ENCODE measurements at regions not wholly inside any gene's neighbourhood (a gene's known extent, or its start where the extent isn't known, plus 50 kb on each side); places are given as distances from the start of the nearest gene placed in this dataset.

- Mint-ChIP-seq H3K9me3 (peaks cover 0 to 8% (median 5%) of the 10 kb centered on the region in 7 donors), H3K27me3 (no peaks in the 10 kb centered on the region), H3K36me3 (no peaks in the 10 kb centered on the region), H3K4me3 (no peak overlapping the region), H3K27ac (no peak overlapping the region), H3K4me1 (no peaks in the 10 kb centered on the region)
- H3K4me3 ChIP-seq (ENCODE audit: low read depth, low read length), result no peak overlapping the region
- ATAC-seq (ENCODE audit: low read depth in 2 of 2), result no peak
- H3K36me3 ChIP-seq (ENCODE audit: control insufficient read depth, insufficient read depth, low read length), result no peaks in the 10 kb centered on the region
- no peaks in the 10 kb centered on the region for H3K27me3 ChIP-seq (ENCODE audit: control insufficient read depth, insufficient read depth, low read length)
- H3K4me1 ChIP-seq (ENCODE audit: control insufficient read depth, insufficient read depth, low read length, poor library complexity, severe bottlenecking), result no peaks in the 10 kb centered on the region
- no peak overlapping the region for H3K27ac ChIP-seq (ENCODE audit: insufficient read depth, low read length, poor library complexity, severe bottlenecking)
- H3K9me3 ChIP-seq (ENCODE audit: control insufficient read depth in 2 of 2, low read length in 2 of 2), result no peaks in the 10 kb centered on the region
- no peak for DNase-seq
Measured at GRCh38 chr19:28526038-28526437, 686.9 kb downstream of the UQCRFS1 start.

GRCh38 chr19:28523619-28524018 is 689.3 kb downstream of the UQCRFS1 start:
- Histone ChIP-seq H3K36me3 (ENCODE audit: control insufficient read depth, insufficient read depth, low read length) (no peaks in the 10 kb centered on the region), H3K4me1 (ENCODE audit: control insufficient read depth, insufficient read depth, low read length, poor library complexity, severe bottlenecking) (no peaks in the 10 kb centered on the region), H3K9me3 (ENCODE audit: control insufficient read depth in 2 of 2, low read length in 2 of 2) (no peaks in the 10 kb centered on the region), H3K4me3 (ENCODE audit: low read depth, low read length) (no peak overlapping the region), H3K27ac (ENCODE audit: insufficient read depth, low read length, poor library complexity, severe bottlenecking) (no peak overlapping the region), H3K27me3 (ENCODE audit: control insufficient read depth, insufficient read depth, low read length) (no peaks in the 10 kb centered on the region)
- ATAC-seq (ENCODE audit: low read depth in 2 of 2) (no peak), DNase-seq (no peak)
- Mint-ChIP-seq H3K36me3 (no peaks in the 10 kb centered on the region), H3K4me1 (no peaks in the 10 kb centered on the region), H3K27me3 (no peaks in the 10 kb centered on the region), H3K27ac (no peak overlapping the region), H3K9me3 (peaks cover 0 to 16% (median 4%) of the 10 kb centered on the region in 7 donors), H3K4me3 (no peak overlapping the region)

- H3K27ac ChIP-seq (ENCODE audit: insufficient read depth, low read length, poor library complexity, severe bottlenecking), result no peak overlapping the region
- Mint-ChIP-seq H3K27me3 (no peaks in the 10 kb centered on the region), H3K4me3 (no peak overlapping the region), H3K36me3 (no peaks in the 10 kb centered on the region), H3K4me1 (no peaks in the 10 kb centered on the region), H3K9me3 (peaks cover 0 to 16% (median 4%) of the 10 kb centered on the region in 7 donors), H3K27ac (no peak overlapping the region)
- no peak for DNase-seq
- H3K27me3 ChIP-seq (ENCODE audit: control insufficient read depth, insufficient read depth, low read length), result no peaks in the 10 kb centered on the region
- no peak for ATAC-seq (ENCODE audit: low read depth in 2 of 2)
- H3K4me3 ChIP-seq (ENCODE audit: low read depth, low read length), result no peak overlapping the region
- H3K36me3 ChIP-seq (ENCODE audit: control insufficient read depth, insufficient read depth, low read length), result no peaks in the 10 kb centered on the region
- no peaks in the 10 kb centered on the region for H3K9me3 ChIP-seq (ENCODE audit: control insufficient read depth in 2 of 2, low read length in 2 of 2)
- no peaks in the 10 kb centered on the region for H3K4me1 ChIP-seq (ENCODE audit: control insufficient read depth, insufficient read depth, low read length, poor library complexity, severe bottlenecking)
Measured at GRCh38 chr19:28522545-28522922, 690.4 kb downstream of the UQCRFS1 start.

GRCh38 chr19:28521614-28522544 is 691.1 kb downstream of the UQCRFS1 start:
- no peak overlapping the region for H3K27ac Mint-ChIP-seq
- H3K4me3 Mint-ChIP-seq, result no peak overlapping the region
- H3K4me1 Mint-ChIP-seq, result no peaks in the 10 kb centered on the region

GRCh38 chr19:28520998-28521568 is 691.9 kb downstream of the UQCRFS1 start:
- Histone ChIP-seq H3K36me3 (ENCODE audit: control insufficient read depth, insufficient read depth, low read length) (no peaks in the 10 kb centered on the region), H3K27me3 (ENCODE audit: control insufficient read depth, insufficient read depth, low read length) (no peaks in the 10 kb centered on the region), H3K9me3 (ENCODE audit: control insufficient read depth in 2 of 2, low read length in 2 of 2) (no peaks in the 10 kb centered on the region), H3K4me1 (ENCODE audit: control insufficient read depth, insufficient read depth, low read length, poor library complexity, severe bottlenecking) (no peaks in the 10 kb centered on the region), H3K27ac (ENCODE audit: insufficient read depth, low read length, poor library complexity, severe bottlenecking) (no peak overlapping the region), H3K4me3 (ENCODE audit: low read depth, low read length) (no peak overlapping the region)
- H3K27ac Mint-ChIP-seq, result no peak overlapping the region
- no peak for ATAC-seq (ENCODE audit: low read depth in 2 of 2)
- H3K36me3 Mint-ChIP-seq, result no peaks in the 10 kb centered on the region
- no peak for DNase-seq
- no peaks in the 10 kb centered on the region for H3K4me1 Mint-ChIP-seq
- H3K9me3 Mint-ChIP-seq, result peaks cover 0 to 16% (median 4%) of the 10 kb centered on the region in 7 donors
- peak overlapping the region in 1 of 4 donors; percentile 82 for H3K4me3 Mint-ChIP-seq
- H3K27me3 Mint-ChIP-seq, result no peaks in the 10 kb centered on the region

More at GRCh38 chr19:28521614-28522544, 691.1 kb downstream of the UQCRFS1 start:
- DNase-seq (no peak), ATAC-seq (ENCODE audit: low read depth in 2 of 2) (no peak)
- Histone ChIP-seq H3K4me3 (ENCODE audit: low read depth, low read length) (no peak overlapping the region), H3K4me1 (ENCODE audit: control insufficient read depth, insufficient read depth, low read length, poor library complexity, severe bottlenecking) (no peaks in the 10 kb centered on the region), H3K27ac (ENCODE audit: insufficient read depth, low read length, poor library complexity, severe bottlenecking) (no peak overlapping the region), H3K36me3 (ENCODE audit: control insufficient read depth, insufficient read depth, low read length) (no peaks in the 10 kb centered on the region), H3K9me3 (ENCODE audit: control insufficient read depth in 2 of 2, low read length in 2 of 2) (no peaks in the 10 kb centered on the region), H3K27me3 (ENCODE audit: control insufficient read depth, insufficient read depth, low read length) (no peaks in the 10 kb centered on the region)
- no peaks in the 10 kb centered on the region for H3K36me3 Mint-ChIP-seq
- peaks cover 0 to 16% (median 4%) of the 10 kb centered on the region in 7 donors for H3K9me3 Mint-ChIP-seq
- H3K27me3 Mint-ChIP-seq, result no peaks in the 10 kb centered on the region

GRCh38 chr19:28519952-28520861 is 692.7 kb downstream of the UQCRFS1 start:
- Histone ChIP-seq H3K9me3 (ENCODE audit: control insufficient read depth in 2 of 2, low read length in 2 of 2) (no peaks in the 10 kb centered on the region), H3K4me3 (ENCODE audit: low read depth, low read length) (no peak overlapping the region), H3K27me3 (ENCODE audit: control insufficient read depth, insufficient read depth, low read length) (no peaks in the 10 kb centered on the region), H3K36me3 (ENCODE audit: control insufficient read depth, insufficient read depth, low read length) (no peaks in the 10 kb centered on the region), H3K27ac (ENCODE audit: insufficient read depth, low read length, poor library complexity, severe bottlenecking) (no peak overlapping the region), H3K4me1 (ENCODE audit: control insufficient read depth, insufficient read depth, low read length, poor library complexity, severe bottlenecking) (no peaks in the 10 kb centered on the region)
- ATAC-seq (ENCODE audit: low read depth in 2 of 2) (no peak), DNase-seq (no peak)
- Mint-ChIP-seq H3K27ac (no peak overlapping the region), H3K27me3 (no peaks in the 10 kb centered on the region), H3K4me1 (no peaks in the 10 kb centered on the region), H3K4me3 (peak overlapping the region in 1 of 4 donors; percentile 82), H3K36me3 (no peaks in the 10 kb centered on the region), H3K9me3 (peaks cover 0 to 16% (median 4%) of the 10 kb centered on the region in 7 donors)

GRCh38 chr19:28519218-28519779 is 693.7 kb downstream of the UQCRFS1 start:
- Histone ChIP-seq H3K9me3 (ENCODE audit: control insufficient read depth in 2 of 2, low read length in 2 of 2) (no peaks in the 10 kb centered on the region), H3K4me1 (ENCODE audit: control insufficient read depth, insufficient read depth, low read length, poor library complexity, severe bottlenecking) (no peaks in the 10 kb centered on the region), H3K36me3 (ENCODE audit: control insufficient read depth, insufficient read depth, low read length) (no peaks in the 10 kb centered on the region), H3K27me3 (ENCODE audit: control insufficient read depth, insufficient read depth, low read length) (no peaks in the 10 kb centered on the region), H3K27ac (ENCODE audit: insufficient read depth, low read length, poor library complexity, severe bottlenecking) (no peak overlapping the region), H3K4me3 (ENCODE audit: low read depth, low read length) (no peak overlapping the region)
- H3K4me3 Mint-ChIP-seq, result no peak overlapping the region
- H3K27ac Mint-ChIP-seq, result no peak overlapping the region
- ATAC-seq (ENCODE audit: low read depth in 2 of 2) (no peak), DNase-seq (no peak)
- no peaks in the 10 kb centered on the region for H3K36me3 Mint-ChIP-seq
- peaks cover 0 to 16% (median 4%) of the 10 kb centered on the region in 7 donors for H3K9me3 Mint-ChIP-seq
- H3K4me1 Mint-ChIP-seq, result no peaks in the 10 kb centered on the region
- no peaks in the 10 kb centered on the region for H3K27me3 Mint-ChIP-seq

All from CD4-positive, CD25-positive, alpha-beta regulatory T cell (primary cell).